K562 (cell line): ENCODE measurements at regions not wholly inside any gene's neighbourhood (a gene's known extent, or its start where the extent isn't known, plus 50 kb on each side); places are given as distances from the start of the nearest gene placed in this dataset.

ENCODE experiments used
- ATAC-seq: fragments of 200-7000 bp; cut with Tn5 transposase; 3 replicates; pipeline ENCODE4 v1.9.1; 2020; ENCODE audit warnings: moderate library complexity
- BruUV-seq: library from RNA; stranded (reverse); fragments of 400-500 nt; replicated peaks from 2 replicates; lab custom pipeline; 2021; lab: Mats Ljungman, UMichigan
- CTCF ChIA-PET: fragments of 300-600 bp; formaldehyde crosslinking; extraction: SDS; loops from one replicate; lab custom pipeline; 2021; ENCODE audit warnings: low intra/inter-chr PET ratio; lab: Yijun Ruan, JAX
- POLR2A ChIA-PET: fragments of 300-600, 350-650 bp; sonication (Branson Sonifier 250); formaldehyde crosslinking; extraction: SDS; loops from one replicate; lab custom pipeline; 2021; ENCODE audit warnings: antibody characterized with exemption, inconsistent platforms; lab: Yijun Ruan, JAX
- DNase-seq, 4 experiments: peaks; one replicate each; pipeline versions ENCODE4 v3.0.0 to v3.0.0-alpha.2; 2011 to 2018; ENCODE audit warnings: low spot score in 3 of 4, mixed read lengths in 3 of 4; ENCODE audit errors: extremely low read depth in 1 of 4
- FAIRE-seq: peaks from 2 replicates; lab custom pipeline; 2011; peaks lifted over from hg19 to GRCh38; lab: Jason Lieb, UNC
- H2AFZ ChIP-seq: 2 replicates; pipeline ENCODE4 v1.6.0; 2011; ENCODE audit warnings: low read depth, low read length, control low read depth, inconsistent platforms
- H3K27ac ChIP-seq: fragments of 200-600 bp; 3 replicates; pipeline ENCODE4 v1.8.0; 2011; ENCODE audit warnings: low read depth, mild to moderate bottlenecking, control low read depth, inconsistent platforms, low read length, moderate library complexity, mixed read lengths; ENCODE audit errors: extremely low read depth
- H3K27me3 ChIP-seq, 2 experiments: fragments of 300-600 bp in 1 of 2; 2 replicates in 1 of 2; 3 replicates in 1 of 2; pipeline versions ENCODE4 v1.6.0 to v1.8.0; 2011; ENCODE audit warnings: inconsistent platforms in 2 of 2, low read length in 2 of 2, mild to moderate bottlenecking in 1 of 2, mixed read lengths in 1 of 2, moderate library complexity in 1 of 2; ENCODE audit not compliant: control insufficient read depth in 2 of 2, insufficient read depth in 2 of 2
- H3K36me3 ChIP-seq: fragments of 300-600 bp; 3 replicates; pipeline ENCODE4 v1.8.0; 2011; ENCODE audit warnings: mild to moderate bottlenecking, low read length, inconsistent platforms; ENCODE audit not compliant: control insufficient read depth, insufficient read depth
- H3K4me1 ChIP-seq, 2 experiments: fragments of 200-600 bp in 1 of 2; replicated peaks in 1 of 2; 2 replicates in 1 of 2; 3 replicates in 1 of 2; pipeline versions ENCODE4 v1.5.1 to v1.8.0; 2011; ENCODE audit warnings: inconsistent platforms in 2 of 2, low read length in 2 of 2, mild to moderate bottlenecking in 1 of 2, mixed read lengths in 1 of 2, moderate library complexity in 1 of 2; ENCODE audit not compliant: control insufficient read depth in 2 of 2, insufficient read depth in 2 of 2
- H3K4me2 ChIP-seq: 2 replicates; pipeline ENCODE4 v1.6.1; 2011; ENCODE audit warnings: low read length, control low read depth, inconsistent platforms, mixed read lengths; ENCODE audit not compliant: insufficient read depth
- H3K4me3 ChIP-seq: fragments of 200-600 bp; sonication (generic), shearing (Covaris generic); 2 replicates; pipeline ENCODE4 v1.5.1; 2016; ENCODE audit warnings: control low read depth, inconsistent platforms
- H3K79me2 ChIP-seq: fragments of 200-600 bp; 3 replicates; pipeline ENCODE4 v1.8.0; 2011; ENCODE audit warnings: low read length, inconsistent platforms; ENCODE audit not compliant: control insufficient read depth, insufficient read depth
- H3K9ac ChIP-seq, 2 experiments: 2 replicates each; pipeline versions ENCODE4 v1.6.0 to v1.6.1; 2011; ENCODE audit warnings: low read depth in 2 of 2, low read length in 2 of 2, control low read depth in 1 of 2, inconsistent platforms in 1 of 2, mild to moderate bottlenecking in 1 of 2, mixed read lengths in 1 of 2; ENCODE audit not compliant: insufficient read depth in 1 of 2
- H3K9me1 ChIP-seq: one replicate; pipeline ENCODE4 v1.6.0; 2011; ENCODE audit warnings: inconsistent platforms, mild to moderate bottlenecking, low read length, moderate library complexity; ENCODE audit not compliant: control insufficient read depth, insufficient read depth
- H3K9me3 ChIP-seq: replicated peaks from 2 replicates; pipeline ENCODE4 v1.5.1; 2011; ENCODE audit warnings: low read depth, low read length, inconsistent platforms; ENCODE audit not compliant: control insufficient read depth, insufficient read depth
- H4K20me1 ChIP-seq: replicated peaks from 2 replicates; pipeline ENCODE4 v1.6.1; 2011; ENCODE audit warnings: low read length, inconsistent platforms, mixed read lengths; ENCODE audit not compliant: control insufficient read depth, insufficient read depth
- ATF6 ChIP-seq: sonication (generic); formaldehyde crosslinking; IDR thresholded peaks from 2 replicates; pipeline ENCODE4 v1.4.0; 2020; ENCODE audit warnings: mild to moderate bottlenecking, missing genetic modification reagents
- CREB5 ChIP-seq: fragments of 250-450 bp; sonication (Bioruptor Pico); IDR thresholded peaks from 2 replicates; pipeline ENCODE4 v1.5.0; 2020; ENCODE audit warnings: mild to moderate bottlenecking
- GTF2A2 ChIP-seq: IDR thresholded peaks from 2 replicates; pipeline ENCODE4 v1.6.1; 2016; ENCODE audit warnings: mild to moderate bottlenecking, missing genetic modification characterization, missing compliant biosample characterization
- PHB ChIP-seq: fragments of 250-450 bp; sonication (Bioruptor Pico); IDR thresholded peaks from 2 replicates; pipeline ENCODE4 v1.5.0; 2021
- PRMT5 ChIP-seq: sonication (generic); formaldehyde crosslinking; IDR thresholded peaks from 2 replicates; pipeline ENCODE4 v1.5.0; 2020; ENCODE audit warnings: missing genetic modification reagents
- SRSF9 ChIP-seq: fragments of 200-400 bp; formaldehyde crosslinking; IDR thresholded peaks from 2 replicates; pipeline ENCODE4 v1.6.1; 2017; ENCODE audit warnings: low read depth, low read length, borderline replicate concordance
- TAF7 ChIP-seq: fragments of 450-650 bp; IDR thresholded peaks from 2 replicates; pipeline ENCODE4 v1.6.1; 2016; ENCODE audit warnings: missing genetic modification characterization, missing compliant biosample characterization
- USF2 ChIP-seq: sonication (generic); formaldehyde crosslinking; IDR thresholded peaks from 2 replicates; pipeline ENCODE4 v1.5.0; 2020; ENCODE audit warnings: missing genetic modification reagents
- ZC3H4 ChIP-seq: sonication (generic); formaldehyde crosslinking; IDR thresholded peaks from 2 replicates; pipeline ENCODE4 v1.9.0; 2021; ENCODE audit warnings: missing genetic modification reagents, borderline replicate concordance
- ZNF133 ChIP-seq: fragments of 250-450 bp; sonication (Bioruptor Pico); IDR thresholded peaks from 2 replicates; pipeline ENCODE4 v1.4.0; 2020; ENCODE audit warnings: mild to moderate bottlenecking
- ZNF77 ChIP-seq: fragments of 250-450 bp; sonication (Bioruptor Pico); IDR thresholded peaks from 2 replicates; pipeline ENCODE4 v1.5.0; 2020
- WGBS: fragments of 100-300 bp; shearing (Covaris generic); methylation state at CpG from one replicate; pipeline ENCODE4 v1.1.6; 2016; ENCODE audit warnings: low coverage, mixed read lengths; ENCODE audit not compliant: insufficient coverage; ENCODE audit errors: missing lambda C conversion rate; 5-methylcytosine and 5-hydroxymethylcytosine counted together
- in situ Hi-C: fragments of 300-500 bp; cut with MboI; formaldehyde crosslinking; loops from 4 replicates; pipeline ENCODE4 v1.15.0; 2018; ENCODE audit warnings: inconsistent platforms, mixed read lengths
- intact Hi-C: fragments of 100-400 bp; cut with micrococcal nuclease; formaldehyde crosslinking; loops from 2 replicates; pipeline ENCODE4 v1.14.2; 2022

GRCh38 chr12:111057701-111058425 is 137.5 kb upstream of the MYL2 start:
- H3K27me3 ChIP-seq: peaks cover 10 to 40% of the 10 kb centered on the region in 2 experiments; a peak in 4 of 5 replicates
- WGBS: 28% methylated on average over 7 of the region's 7 CpGs
- ATAC-seq (no peak), DNase-seq (no peak), FAIRE-seq (no peak)
- H3K9me3 ChIP-seq: no peaks in the 10 kb centered on the region
- no peak overlapping the region for H3K4me2 ChIP-seq
- H3K9me1 ChIP-seq: no peaks in the 10 kb centered on the region
- in situ Hi-C loops (no loop called here), intact Hi-C loops (no loop called here)
- H2AFZ ChIP-seq: 0 out of 2 replicates have a peak overlapping the region, but pooled peaks have one; percentile 71
- POLR2A ChIA-PET: no interaction called here
- no peak overlapping the region for H3K27ac ChIP-seq
- no peaks in the 10 kb centered on the region for H3K36me3 ChIP-seq
- peaks cover 2 to 8% of the 10 kb centered on the region in 2 experiments; a peak in 3 of 5 replicates for H3K4me1 ChIP-seq
- H4K20me1 ChIP-seq: no peaks in the 10 kb centered on the region
- no peak overlapping the region for H3K4me3 ChIP-seq
- TF ChIP-seq ZNF77 (CRISPR knock-in tag): no peak
- TF ChIP-seq GTF2A2 (tag): no peak
- no peak for TF ChIP-seq SRSF9
- TF ChIP-seq ZNF133 (CRISPR knock-in tag): no peak
- no peak for TF ChIP-seq ATF6
- TF ChIP-seq TAF7 (tag): no peak
- TF ChIP-seq PRMT5: no peak
- no peak for TF ChIP-seq CREB5 (CRISPR knock-in tag)
- no peak for TF ChIP-seq PHB (CRISPR knock-in tag)
- no peak for TF ChIP-seq ZC3H4 (CRISPR knock-in tag)
- TF ChIP-seq USF2 (CRISPR knock-in tag): no peak
- no TSS peak for BruUV-seq
- CTCF ChIA-PET: no interaction called here
- no peaks in the 10 kb centered on the region for H3K79me2 ChIP-seq
- H3K9ac ChIP-seq: no peak overlapping the region
